ENCODE measurements at regions not wholly inside any gene's neighbourhood (a gene's known extent, or its start where the extent isn't known, plus 50 kb on each side); places are given as distances from the start of the nearest gene placed in this dataset.

DNA sequence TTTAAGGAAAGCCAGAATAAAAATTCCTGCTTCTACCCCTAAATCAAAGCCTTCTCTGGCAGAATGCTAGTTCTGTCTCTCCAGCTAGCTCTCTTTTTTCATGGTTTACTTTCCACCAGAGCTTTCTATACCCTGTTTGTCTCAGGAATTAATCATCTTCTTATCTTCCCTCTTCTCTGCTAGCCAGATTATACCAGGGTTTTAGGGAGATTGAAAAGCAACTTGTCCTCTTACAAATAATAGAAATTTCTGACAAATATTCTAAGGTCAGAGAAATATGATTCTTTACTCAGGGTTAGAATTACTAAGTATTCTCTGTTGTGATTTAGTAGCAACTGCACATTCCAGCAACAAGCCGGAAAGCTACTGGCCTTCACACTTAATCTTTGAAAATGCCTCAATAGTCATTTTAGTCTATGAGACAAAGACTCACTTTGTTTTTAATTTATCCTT is 166.4 kb downstream of the TANC2 start:
- DNase-seq (ENCODE audit: low spot score) = no peak

DNA sequence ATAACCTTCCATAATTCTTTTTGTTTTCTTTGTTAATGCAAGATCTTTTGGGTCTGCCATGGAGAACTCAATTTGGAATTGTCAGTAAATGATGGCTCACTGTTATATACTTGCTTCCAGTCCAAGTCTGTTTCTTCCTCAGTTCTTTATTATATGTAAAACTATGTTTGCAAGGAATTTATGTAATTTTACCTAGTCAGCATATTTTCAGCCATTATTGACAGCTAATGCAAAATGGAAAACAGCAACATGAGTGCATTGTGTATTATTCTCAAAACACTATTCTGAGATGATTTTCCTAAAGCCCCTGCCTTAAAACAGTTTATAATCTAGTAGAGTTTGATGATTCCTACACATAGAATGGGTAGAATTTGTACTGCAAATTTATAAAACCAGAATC is 167.5 kb downstream of the TANC2 start:
- DNase-seq (ENCODE audit: low spot score) = no peak

- no peak for DNase-seq (ENCODE audit: low spot score)
Measured at GRCh38 chr17:63134867-63135266, 168.8 kb downstream of the TANC2 start.

DNA sequence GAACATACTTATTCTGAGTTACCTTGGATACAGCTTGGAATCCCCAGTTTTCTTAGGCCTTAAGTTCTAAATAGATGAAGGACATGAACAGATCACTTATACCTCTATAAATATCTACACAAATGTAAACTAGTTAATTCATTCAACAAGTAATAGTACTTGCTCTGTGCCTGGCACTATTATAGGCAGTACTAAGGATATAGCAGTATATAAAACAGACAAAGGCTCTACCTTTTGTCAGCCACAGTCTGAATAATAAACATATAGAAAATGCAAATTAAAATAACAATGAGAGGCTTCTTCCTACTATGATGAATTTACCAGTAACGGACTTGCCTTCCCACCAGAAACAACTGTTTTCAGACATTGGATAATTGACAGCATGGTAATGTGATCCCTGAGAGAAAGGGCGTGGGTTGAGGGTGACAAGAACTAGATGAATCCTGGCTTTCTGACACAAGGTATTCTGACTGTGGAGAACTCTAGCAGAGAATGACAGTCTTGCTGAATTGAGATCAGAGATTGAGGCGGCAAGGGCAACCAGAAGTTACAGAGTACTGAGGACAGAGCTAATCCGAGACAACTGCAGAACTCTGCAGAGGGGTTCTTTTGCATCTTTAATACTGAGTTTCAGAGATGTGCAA is 170.5 kb downstream of the TANC2 start:
- DNase-seq (ENCODE audit: low spot score) = no peak

DNA sequence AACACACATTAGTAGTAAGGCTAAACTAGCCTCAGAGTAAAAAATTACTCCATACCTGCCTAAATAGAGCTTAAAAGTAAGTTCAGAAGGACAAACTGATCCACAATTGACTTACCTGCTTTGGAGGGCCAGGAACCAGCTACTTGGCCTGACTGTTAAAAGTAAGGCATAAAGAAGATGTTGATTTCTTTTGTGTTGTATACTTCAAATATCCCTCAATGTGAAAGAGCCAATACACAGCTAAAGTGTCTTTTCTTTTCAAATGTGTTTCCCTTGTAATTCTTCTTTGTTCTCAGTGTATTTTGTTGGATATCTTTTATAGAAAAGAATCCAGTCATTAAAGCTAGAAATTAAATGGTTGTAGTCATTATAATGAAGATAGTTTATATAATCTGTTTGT is 171.1 kb downstream of the TANC2 start:
- no peak for DNase-seq (ENCODE audit: low spot score)

DNA sequence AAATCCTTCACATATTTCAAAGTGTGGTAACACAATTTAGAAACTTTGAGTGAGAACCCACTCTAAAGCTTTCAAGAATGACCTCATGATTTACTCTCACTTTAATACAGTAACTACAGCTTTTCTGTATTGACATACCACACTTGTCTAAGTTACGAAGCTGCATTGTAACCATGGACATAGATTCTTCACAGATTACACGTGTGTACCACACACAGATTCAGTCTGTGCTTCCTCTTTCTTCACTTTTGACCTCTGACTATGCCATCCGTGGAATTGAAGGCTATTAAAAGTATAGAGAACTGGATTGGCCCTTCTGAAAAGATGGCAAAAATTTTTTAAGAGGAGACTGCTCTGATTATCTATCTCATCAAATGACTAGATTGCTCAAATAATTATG is 172.7 kb downstream of the TANC2 start:
- no peak for DNase-seq (ENCODE audit: low spot score)

- DNase-seq (ENCODE audit: low spot score) = no peak
Measured at GRCh38 chr17:63139356-63139755, 173.3 kb downstream of the TANC2 start.

DNA sequence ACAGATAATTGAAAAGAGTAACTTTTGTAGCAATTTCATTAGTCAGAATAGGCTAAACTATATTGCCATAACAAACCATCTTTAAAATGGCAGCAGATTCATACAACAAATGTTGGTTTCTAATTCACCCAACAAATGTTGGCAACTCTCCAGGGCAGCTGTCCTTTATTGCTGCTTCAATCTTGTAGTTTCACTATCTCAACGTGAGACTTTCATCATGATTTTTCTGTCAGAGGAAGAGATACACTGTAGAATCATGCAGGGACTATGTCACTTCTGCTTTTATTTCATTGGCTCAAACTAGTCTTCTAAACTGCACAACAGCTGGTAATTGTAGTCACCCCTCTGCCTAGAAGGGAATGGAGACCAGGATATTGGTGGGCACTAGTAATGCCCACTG is 174.2 kb downstream of the TANC2 start:
- DNase-seq (ENCODE audit: low spot score) = no peak

DNA sequence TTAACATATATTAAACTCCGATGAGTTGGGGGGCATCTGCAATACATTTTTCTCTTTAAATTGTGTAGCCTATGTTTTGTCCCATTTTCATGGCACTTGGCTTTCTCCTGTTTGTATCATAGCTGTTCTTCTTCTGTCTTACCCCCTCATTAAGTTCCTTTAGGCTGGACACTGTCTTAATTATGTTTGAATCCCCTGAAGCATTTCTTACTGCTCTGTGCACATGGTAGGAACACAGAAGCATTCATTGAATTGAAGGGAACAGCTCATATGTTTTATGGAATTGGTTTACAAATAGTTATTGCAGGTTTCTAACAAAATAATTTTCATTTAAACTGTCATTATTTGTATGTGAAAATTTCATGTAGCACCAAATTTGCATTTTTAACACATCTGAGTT is 176.8 kb downstream of the TANC2 start:
- DNase-seq (ENCODE audit: low spot score) = no peak

- no peak for DNase-seq (ENCODE audit: low spot score)
Measured at GRCh38 chr17:63150490-63150889, 184.5 kb downstream of the TANC2 start.

DNA sequence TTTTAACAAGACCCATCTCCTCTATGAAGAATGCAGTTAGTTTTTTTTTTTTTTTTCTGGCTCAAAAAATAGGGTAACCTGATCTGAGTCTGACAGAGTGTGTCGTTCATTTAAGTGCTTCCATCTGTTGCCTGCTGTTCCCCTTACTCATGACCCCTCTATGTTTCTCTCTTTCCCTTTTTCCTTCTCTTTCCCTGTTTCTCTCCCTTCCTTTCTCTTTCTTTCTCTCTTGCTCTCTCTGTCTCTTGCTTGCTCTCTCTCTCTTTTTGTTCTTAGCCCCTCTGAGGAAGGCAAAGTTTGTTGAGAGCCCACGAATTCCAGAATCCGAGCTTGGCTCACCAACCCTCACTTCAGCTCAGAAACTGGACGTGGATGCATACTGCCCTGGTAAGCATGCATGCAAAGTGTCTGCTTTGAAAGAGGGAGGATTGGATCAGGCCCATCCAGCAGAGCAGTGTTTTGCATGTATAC is 185.0 kb downstream of the TANC2 start:
- no peak for DNase-seq (ENCODE audit: low spot score)

DNA sequence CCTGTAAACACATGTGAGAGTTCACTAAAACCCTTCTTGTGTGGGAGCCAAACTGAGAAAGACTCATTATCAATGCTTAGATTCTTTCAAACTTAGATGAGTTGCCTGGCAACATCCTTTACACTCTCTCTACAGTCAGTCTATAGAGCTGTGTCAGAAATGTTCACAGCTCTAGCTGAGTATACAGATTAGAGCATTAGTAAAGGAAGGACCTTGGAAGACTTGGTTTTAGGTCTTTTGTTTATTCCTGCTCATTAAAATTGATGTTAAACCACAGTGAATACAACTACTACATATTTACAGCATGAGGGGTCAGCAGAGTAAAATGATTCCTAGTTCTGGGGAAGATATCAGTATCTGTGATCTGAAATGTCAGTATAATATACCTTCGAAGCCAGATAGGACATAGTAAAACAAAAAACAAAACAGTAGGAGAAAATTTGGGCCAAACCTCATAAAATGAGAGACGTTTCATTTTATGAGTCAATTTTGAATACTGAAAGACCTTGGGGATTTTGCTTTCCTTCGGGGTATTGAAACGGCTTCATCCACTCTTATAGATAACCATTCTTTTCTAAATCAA is 186.0 kb downstream of the TANC2 start:
- DNase-seq (ENCODE audit: low spot score) = no peak

- no peak for DNase-seq (ENCODE audit: low spot score)
Measured at GRCh38 chr17:63153488-63153887, 187.5 kb downstream of the TANC2 start.

DNA sequence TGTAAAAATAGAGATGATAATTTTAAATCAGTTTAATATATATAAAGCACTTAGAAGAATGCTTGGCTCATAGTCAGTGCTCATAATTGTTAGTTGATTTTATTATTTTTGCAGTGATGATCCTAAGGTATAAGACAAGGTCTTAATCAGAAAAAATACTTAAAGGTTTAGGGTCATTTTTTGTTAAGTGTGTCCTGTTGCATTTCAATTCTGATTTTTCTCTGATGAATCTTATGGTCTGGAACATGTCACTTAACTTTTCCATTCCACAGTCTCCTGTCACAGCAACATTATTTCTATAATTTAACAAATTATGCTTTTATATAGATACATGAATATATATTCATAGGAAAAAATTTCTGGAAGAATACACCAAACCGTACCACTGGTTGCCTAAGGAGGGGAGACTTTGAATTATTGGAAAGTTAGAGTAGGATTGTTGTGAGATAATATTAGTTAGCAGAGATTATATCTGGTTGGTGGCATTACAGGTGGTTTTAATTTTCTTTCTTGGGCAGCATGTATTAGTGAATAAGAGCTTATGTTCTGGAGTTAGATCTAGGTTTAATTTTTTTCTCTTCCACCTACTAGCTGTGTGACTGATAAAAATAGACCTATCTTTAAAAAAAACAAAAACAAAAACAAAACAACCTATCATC is 188.7 kb downstream of the TANC2 start:
- no peak for DNase-seq (ENCODE audit: low spot score)

DNA sequence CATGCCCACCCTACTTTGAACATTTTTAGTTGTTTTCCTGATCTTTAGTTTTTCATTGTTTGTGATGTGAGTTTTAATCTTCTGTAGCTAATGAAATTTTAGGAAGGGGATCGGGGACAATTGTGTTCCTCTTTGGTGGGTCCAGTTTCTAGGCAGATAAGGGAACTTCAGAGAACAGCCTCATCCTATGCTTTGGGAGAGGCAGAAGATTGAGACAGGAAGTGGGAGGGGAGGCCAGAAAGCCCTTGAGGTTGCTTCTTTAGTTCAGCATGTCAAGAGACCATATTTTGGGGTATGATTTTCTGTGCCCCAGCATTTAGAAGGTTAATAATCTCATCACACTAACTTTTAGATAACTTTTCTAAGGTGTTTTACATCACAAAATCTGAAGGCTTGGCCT is 191.0 kb downstream of the TANC2 start:
- no peak for DNase-seq (ENCODE audit: low spot score)

DNA sequence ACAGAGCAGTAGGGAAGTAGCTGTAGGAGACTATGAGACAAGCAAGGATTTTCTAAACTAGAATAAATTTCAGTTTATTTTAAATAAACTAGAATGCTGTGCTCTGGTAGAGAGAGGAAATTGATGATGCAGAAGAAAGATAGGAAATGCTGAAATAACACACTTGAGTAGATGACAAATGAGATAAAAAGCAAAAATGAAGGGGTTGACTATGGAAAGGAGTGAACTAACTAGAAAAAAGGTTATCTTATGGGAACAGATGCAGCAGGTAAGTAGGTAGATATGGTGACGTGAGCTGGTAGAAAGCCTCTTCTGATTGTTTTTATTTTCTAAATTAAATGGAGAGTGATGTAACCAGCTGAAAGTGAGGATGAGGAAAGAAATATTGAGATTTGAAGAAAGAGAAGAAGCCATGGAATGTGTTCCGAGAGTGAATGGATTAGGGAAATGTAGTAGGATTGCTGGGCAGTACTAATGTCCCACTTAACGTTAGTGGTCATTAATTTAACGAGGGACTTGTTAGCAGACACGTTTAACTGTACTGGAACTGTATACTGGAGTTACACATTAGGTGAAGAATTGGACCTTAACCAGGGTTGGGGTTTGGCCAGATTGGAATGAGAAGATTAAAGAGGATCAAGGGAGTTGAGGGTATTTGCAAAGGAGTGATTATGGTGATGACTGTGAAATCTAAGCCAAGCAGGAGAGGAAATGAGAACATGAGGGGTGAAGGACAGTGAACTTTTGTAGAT is 196.5 kb downstream of the TANC2 start:
- DNase-seq (ENCODE audit: low spot score) = no peak

- no peak for DNase-seq (ENCODE audit: low spot score)
Measured at GRCh38 chr17:63163158-63163520, 197.1 kb downstream of the TANC2 start.

DNA sequence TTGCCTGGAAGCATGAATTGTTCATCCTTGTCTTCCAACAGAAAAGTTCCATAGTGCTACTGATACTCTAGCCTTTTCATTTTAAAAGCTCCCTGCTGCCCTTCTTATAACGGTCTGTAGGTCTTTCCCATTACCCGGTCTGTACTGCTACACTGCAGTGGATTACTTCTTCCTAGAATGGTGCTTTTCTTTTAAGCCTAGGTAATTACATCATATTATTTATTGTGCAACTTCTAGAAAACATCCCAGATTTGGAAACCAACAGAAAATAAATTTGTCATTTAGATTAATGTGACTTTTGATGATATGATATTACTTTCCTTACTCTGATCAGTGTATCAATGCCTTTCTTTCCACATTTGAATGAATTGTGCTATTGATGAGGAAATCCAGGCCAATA is 199.4 kb downstream of the TANC2 start:
- no peak for DNase-seq (ENCODE audit: low spot score)

DNA sequence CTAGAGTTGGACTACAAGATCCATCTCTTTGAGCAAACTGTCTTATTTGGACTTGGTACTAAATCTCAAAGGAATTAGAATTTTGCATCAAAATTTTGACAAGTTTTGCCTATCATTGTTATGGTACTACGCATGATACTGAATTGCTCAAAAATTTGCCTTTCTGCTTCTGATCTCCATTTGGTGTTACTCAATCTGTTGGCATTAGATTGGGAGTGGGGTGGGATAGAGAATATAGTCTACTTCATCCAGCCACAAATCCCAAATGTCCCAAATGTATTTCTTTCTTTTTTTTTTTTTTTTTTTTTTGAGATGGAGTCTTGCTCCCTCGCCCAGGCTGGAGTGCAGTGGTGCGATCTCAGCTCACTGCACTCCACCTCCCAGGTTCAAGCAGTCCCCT is 204.8 kb downstream of the TANC2 start:
- no peak for DNase-seq (ENCODE audit: low spot score)

DNA sequence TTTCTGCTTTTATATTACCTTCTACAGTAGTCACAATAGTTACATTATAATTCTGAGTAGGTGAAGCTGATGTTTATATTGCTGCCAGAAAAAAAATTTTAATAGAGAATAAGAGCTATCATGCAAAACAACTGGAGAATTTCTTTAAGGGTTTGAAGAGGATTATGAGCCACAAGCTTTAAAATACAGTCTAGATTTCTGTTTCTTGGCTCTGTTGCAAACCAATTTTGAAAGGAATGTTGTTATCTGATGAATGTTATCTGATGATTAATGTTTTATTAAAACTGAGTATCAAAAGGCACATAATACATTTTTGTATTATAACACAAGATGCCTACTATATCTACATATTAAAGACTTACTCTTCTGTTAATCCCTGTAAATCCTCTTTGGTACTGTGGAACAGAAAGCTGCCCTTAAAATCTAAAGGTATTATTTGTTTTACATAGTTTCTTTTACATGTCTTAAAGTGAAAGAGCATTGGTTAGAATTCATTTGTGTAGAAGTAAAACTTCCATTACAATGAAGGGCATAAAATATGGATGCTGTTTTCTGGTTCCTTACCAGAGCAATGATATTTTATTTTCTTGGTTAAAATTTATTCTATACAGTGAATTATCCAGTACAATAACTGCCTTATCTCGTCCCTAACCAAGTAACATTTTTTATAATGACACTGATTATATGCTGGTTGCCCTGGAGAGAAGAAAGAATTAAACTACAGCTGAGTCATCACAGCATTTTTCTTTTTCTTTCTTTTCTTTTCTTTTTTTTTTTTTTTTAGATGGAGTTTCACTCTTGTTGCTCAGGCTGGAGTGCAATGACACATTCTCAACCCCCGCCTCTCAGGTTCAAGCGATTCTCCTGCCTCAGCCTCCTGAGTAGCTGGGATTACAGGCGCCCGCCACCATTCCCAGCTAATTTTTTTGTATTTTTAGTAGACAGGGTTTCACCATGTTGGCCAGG is 205.7 kb downstream of the TANC2 start:
- DNase-seq (ENCODE audit: low spot score) = no peak

GRCh38 chr17:63173450-63173849 is 207.4 kb downstream of the TANC2 start:
- no peak for DNase-seq (ENCODE audit: low spot score)

DNA sequence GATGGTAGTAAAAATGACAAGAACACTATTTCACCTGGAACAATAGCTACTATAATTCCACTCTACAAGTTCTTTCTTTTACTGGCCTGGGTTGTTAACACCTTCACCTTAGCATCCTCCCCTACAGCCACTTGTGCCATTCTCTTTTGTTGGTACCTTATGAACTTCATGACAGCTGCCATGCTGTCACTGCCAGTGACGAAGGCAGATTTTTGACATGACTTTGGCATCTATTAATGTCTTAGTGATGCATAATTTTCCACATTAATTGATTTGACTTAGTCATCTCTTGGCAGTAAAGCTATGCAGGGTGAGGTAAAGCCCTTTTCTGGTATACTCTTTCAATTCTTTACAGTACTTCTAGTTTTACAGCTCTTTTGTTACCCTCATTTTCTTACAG is 207.9 kb downstream of the TANC2 start:
- no peak for DNase-seq (ENCODE audit: low spot score)
